GM12878 (cell line): ENCODE measurements at regions not wholly inside any gene's neighbourhood (a gene's known extent, or its start where the extent isn't known, plus 50 kb on each side); places are given as distances from the start of the nearest gene placed in this dataset.

Experiments used
- ATAC-seq: fragments of 200-7000 bp; cut with Tn5 transposase; 3 replicates; pipeline ENCODE4 v1.9.1; 2020; ENCODE audit warnings: mild to moderate bottlenecking, moderate library complexity
- BruUV-seq: library from RNA; stranded (reverse); fragments of 400-500 nt; replicated peaks from 2 replicates; lab custom pipeline; 2021; lab: Mats Ljungman, UMichigan
- CTCF ChIA-PET: fragments of 300-600 bp; sonication (Branson Sonifier 250); formaldehyde crosslinking; extraction: SDS; loops from one replicate; lab custom pipeline; 2021; ENCODE audit warnings: inconsistent platforms; lab: Yijun Ruan, JAX
- POLR2A ChIA-PET: fragments of 350-600 bp; formaldehyde crosslinking; extraction: SDS; loops from one replicate; lab custom pipeline; 2021; ENCODE audit warnings: inconsistent platforms; lab: Charles Lee
- RAD21 ChIA-PET: fragments of 300-600 bp; sonication (Branson Sonifier 250); formaldehyde crosslinking; loops from one replicate; lab custom pipeline; 2023; ENCODE audit warnings: antibody characterized with exemption; ENCODE audit not compliant: unreplicated experiment; lab: Charles Lee
- SMC1A ChIA-PET: fragments of 300-600 bp; sonication (Branson Sonifier 250); formaldehyde crosslinking; loops from one replicate; lab custom pipeline; 2023; ENCODE audit not compliant: unreplicated experiment, uncharacterized antibody; lab: Charles Lee
- DNase-seq: peaks from one replicate; pipeline ENCODE4 v3.0.0-alpha.2; 2011; ENCODE audit warnings: low read depth, low spot score
- FAIRE-seq: peaks from 3 replicates; lab custom pipeline; 2011; peaks lifted over from hg19 to GRCh38; lab: Jason Lieb, UNC
- H2AFZ ChIP-seq: 2 replicates; pipeline ENCODE4 v1.6.0; 2011; ENCODE audit warnings: low read depth, low read length, control low read depth; ENCODE audit not compliant: control insufficient read depth
- H3K27ac ChIP-seq: 2 replicates; pipeline ENCODE4 v1.5.1; 2011; ENCODE audit warnings: control low read depth; ENCODE audit not compliant: control insufficient read depth, insufficient read depth
- H3K27me3 ChIP-seq, 2 experiments: replicated peaks in 1 of 2; 2 replicates each; pipeline versions ENCODE4 v1.6.0 to v1.6.1; 2011; ENCODE audit warnings: low read length in 1 of 2; ENCODE audit not compliant: control insufficient read depth in 2 of 2, insufficient read depth in 2 of 2
- H3K36me3 ChIP-seq, 2 experiments: 2 replicates each; pipeline ENCODE4 v1.5.1; 2011; ENCODE audit warnings: low read length in 1 of 2; ENCODE audit not compliant: control insufficient read depth in 2 of 2, insufficient read depth in 2 of 2
- H3K4me1 ChIP-seq: 2 replicates; pipeline ENCODE4 v1.6.1; 2011; ENCODE audit warnings: mild to moderate bottlenecking, low read length, moderate library complexity, mixed read lengths; ENCODE audit not compliant: control insufficient read depth, insufficient read depth
- H3K4me2 ChIP-seq: 2 replicates; pipeline ENCODE4 v1.6.0; 2011; ENCODE audit warnings: control low read depth; ENCODE audit not compliant: control insufficient read depth, insufficient read depth
- H3K4me3 ChIP-seq: fragments of 200-600 bp; sonication (generic); 2 replicates; pipeline ENCODE4 v1.5.1; 2016
- H3K79me2 ChIP-seq: 2 replicates; pipeline ENCODE4 v1.6.0; 2011; ENCODE audit warnings: low read length; ENCODE audit not compliant: control insufficient read depth, insufficient read depth
- H3K9ac ChIP-seq: 2 replicates; pipeline ENCODE4 v1.8.0; 2011; ENCODE audit warnings: low read length, control low read depth, mixed read lengths; ENCODE audit not compliant: control insufficient read depth, insufficient read depth
- H3K9me3 ChIP-seq: replicated peaks from 3 replicates; pipeline ENCODE4 v1.5.1; 2011; ENCODE audit warnings: mild to moderate bottlenecking, low read length; ENCODE audit not compliant: control insufficient read depth, insufficient read depth
- H4K20me1 ChIP-seq: 2 replicates; pipeline ENCODE4 v1.6.0; 2011; ENCODE audit not compliant: control insufficient read depth, insufficient read depth
- ATF7 ChIP-seq: fragments of 450-650 bp; IDR thresholded peaks from 2 replicates; pipeline ENCODE4 v1.6.1; 2016; ENCODE audit warnings: low read depth, mild to moderate bottlenecking
- POLR2AphosphoS5 ChIP-seq: IDR thresholded peaks from 2 replicates; pipeline ENCODE4 v1.6.1; 2011; ENCODE audit warnings: mild to moderate bottlenecking, low read length, inconsistent platforms
- SPI1 ChIP-seq: IDR thresholded peaks from 2 replicates; pipeline ENCODE4 v1.6.1; 2011; ENCODE audit warnings: low read depth, mild to moderate bottlenecking, low read length, moderate library complexity, borderline replicate concordance; ENCODE audit not compliant: insufficient read depth
- YBX1 ChIP-seq: fragments of 450-650 bp; IDR thresholded peaks from 2 replicates; pipeline ENCODE4 v1.6.1; 2016; ENCODE audit warnings: antibody characterized with exemption
- WGBS: methylation state at CpG from one replicate; pipeline ENCODE4 v1.1.6; 2016; ENCODE audit warnings: low lambda C conversion rate; ENCODE audit not compliant: insufficient replicate concordance, insufficient coverage; ENCODE audit errors: missing lambda C conversion rate; 5-methylcytosine and 5-hydroxymethylcytosine counted together
- in situ Hi-C: fragments of 300-500 bp; cut with MboI; formaldehyde crosslinking; loops from 9 replicates; pipeline ENCODE4 v1.14.3; 2018; ENCODE audit warnings: mixed read lengths
- intact Hi-C: fragments of 100-400 bp; cut with micrococcal nuclease; formaldehyde crosslinking; loops from one replicate; pipeline ENCODE4 v1.14.2; 2022; ENCODE audit not compliant: unreplicated experiment

DNA sequence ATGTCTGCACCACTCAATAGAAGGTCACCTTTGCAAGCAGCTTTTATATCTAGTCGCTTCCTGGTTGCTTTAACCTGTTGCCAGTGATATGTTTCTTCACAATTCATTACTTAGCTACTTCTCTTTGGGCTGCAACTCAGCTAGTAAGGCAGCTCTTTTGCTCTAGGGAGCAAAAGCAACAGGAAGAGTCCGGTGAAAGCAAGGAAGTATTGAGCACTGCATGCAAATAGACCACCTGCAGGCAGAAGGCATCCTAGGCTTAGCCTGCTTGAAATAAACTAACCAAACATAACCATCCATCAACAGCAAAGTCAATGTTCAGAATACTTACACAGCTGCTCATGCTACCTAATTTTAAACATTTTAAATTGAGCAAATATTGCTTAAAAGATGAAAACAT is 529.2 kb upstream of the LINC00305 start:
- Histone ChIP-seq H3K79me2 (no peaks in the 10 kb centered on the region), H3K27ac (no peak overlapping the region), H3K4me2 (no peak overlapping the region), H3K9ac (no peak overlapping the region), H3K9me3 (no peaks in the 10 kb centered on the region)
- RAD21 ChIA-PET = no interaction called here
- DNase-seq (no peak), ATAC-seq (no peak)
- no peak for TF ChIP-seq POLR2AphosphoS5
- TF ChIP-seq, all 136 proteins: peak for 0
- BruUV-seq = no TSS peak
- no peak for FAIRE-seq
- in situ Hi-C loops = no loop called here
- intact Hi-C loops = no loop called here
- Histone ChIP-seq H2AFZ (no peak overlapping the region), H3K4me1 (no peaks in the 10 kb centered on the region), H3K36me3 (no peaks in the 10 kb centered on the region), H3K4me3 (no peak overlapping the region), H4K20me1 (no peaks in the 10 kb centered on the region), H3K27me3 (no peaks in the 10 kb centered on the region)
- ChIA-PET CTCF (no interaction called here), POLR2A (no interaction called here), SMC1A (interaction anchor here (1.0 kb wide), 1 partner anchor 14 kb away, joined by 3 read pairs; no protein-coding TSS in a partner anchor)
- WGBS = 0% methylated on average over 2 of the region's 2 CpGs

DNA sequence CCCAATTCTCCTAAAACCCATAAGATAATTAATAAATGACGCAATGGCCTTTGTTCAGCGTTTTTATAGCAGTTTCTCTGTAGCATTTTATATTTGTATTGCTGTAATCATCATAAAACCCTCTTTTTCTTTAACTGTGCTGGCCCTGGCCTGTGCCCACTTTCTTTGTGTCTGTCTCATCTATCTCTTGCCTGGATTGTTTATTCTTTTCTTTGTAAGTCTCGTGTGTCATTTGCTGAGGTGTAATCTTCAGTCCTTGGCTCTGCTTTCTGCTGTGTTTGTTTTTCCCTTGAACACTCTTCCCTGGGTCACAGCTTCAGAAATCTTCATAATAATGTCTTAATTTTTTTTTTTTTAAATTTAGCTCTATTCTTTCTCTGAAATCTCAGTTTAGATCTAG is 525.8 kb upstream of the LINC00305 start:
- H3K27ac ChIP-seq = no peak overlapping the region
- H3K36me3 ChIP-seq = no peaks in the 10 kb centered on the region
- ChIA-PET RAD21 (no interaction called here), CTCF (no interaction called here), SMC1A (no interaction called here), POLR2A (no interaction called here)
- H3K9ac ChIP-seq = no peak overlapping the region
- H4K20me1 ChIP-seq = no peaks in the 10 kb centered on the region
- no peaks in the 10 kb centered on the region for H3K27me3 ChIP-seq
- no peak for TF ChIP-seq YBX1
- no peak for TF ChIP-seq ATF7
- TF ChIP-seq SPI1 = no peak
- FAIRE-seq = no peak
- ATAC-seq = no peak
- BruUV-seq = no TSS peak
- no peaks in the 10 kb centered on the region for H3K4me1 ChIP-seq
- intact Hi-C loops = no loop called here
- no peaks in the 10 kb centered on the region for H3K9me3 ChIP-seq
- H3K79me2 ChIP-seq = no peaks in the 10 kb centered on the region
- no peak overlapping the region for H2AFZ ChIP-seq
- no peak for DNase-seq
- WGBS = 0% methylated on average over 3 of the region's 3 CpGs
- H3K4me2 ChIP-seq = no peak overlapping the region
- no peak overlapping the region for H3K4me3 ChIP-seq
- in situ Hi-C loops = no loop called here
